H1 (cell line): ENCODE measurements at regions not wholly inside any gene's neighbourhood (a gene's known extent, or its start where the extent isn't known, plus 50 kb on each side); places are given as distances from the start of the nearest gene placed in this dataset.

ENCODE experiments used
- CTCF ChIA-PET: fragments of 300-600 bp; sonication (Branson Sonifier 250); formaldehyde crosslinking; loops from one replicate; lab custom pipeline; 2021; ENCODE audit not compliant: partially characterized antibody; lab: Charles Lee
- POLR2A ChIA-PET: fragments of 300-600 bp; sonication (Branson Sonifier 250); formaldehyde crosslinking; loops from one replicate; lab custom pipeline; 2021; ENCODE audit warnings: inconsistent platforms; ENCODE audit not compliant: partially characterized antibody; lab: Charles Lee
- DNase-seq, 2 experiments: peaks; one replicate each; pipeline versions ENCODE4 v3.0.0 to v3.0.0-alpha.2; 2010 to 2022; ENCODE audit warnings: low spot score in 2 of 2, low read depth in 1 of 2, mixed read lengths in 1 of 2
- FAIRE-seq: peaks from 2 replicates; lab custom pipeline; 2011; peaks lifted over from hg19 to GRCh38; lab: Jason Lieb, UNC
- H2AFZ ChIP-seq: 2 replicates; pipeline ENCODE4 v1.8.1; 2012; ENCODE audit warnings: low read length, inconsistent platforms
- H2AK5ac ChIP-seq: 2 replicates; pipeline ENCODE4 v1.6.1; 2013; ENCODE audit warnings: low read depth, low read length
- H2BK120ac ChIP-seq: replicated peaks from 2 replicates; pipeline ENCODE3; 2013; ENCODE audit warnings: low read depth, low read length, inconsistent platforms
- H2BK12ac ChIP-seq: 2 replicates; pipeline ENCODE4 v1.6.1; 2013; ENCODE audit warnings: low read depth, low read length
- H2BK15ac ChIP-seq: 2 replicates; pipeline ENCODE4 v1.6.1; 2013; ENCODE audit warnings: low read length
- H2BK20ac ChIP-seq: 2 replicates; pipeline ENCODE4 v1.6.1; 2013; ENCODE audit warnings: low read length
- H2BK5ac ChIP-seq: 2 replicates; pipeline ENCODE4 v1.6.1; 2013; ENCODE audit warnings: low read depth, low read length
- H3K14ac ChIP-seq: 2 replicates; pipeline ENCODE4 v1.6.1; 2013; ENCODE audit warnings: inconsistent platforms; ENCODE audit not compliant: insufficient read length
- H3K18ac ChIP-seq: 2 replicates; pipeline ENCODE4 v1.6.1; 2013; ENCODE audit warnings: low read length; ENCODE audit errors: extremely low read depth
- H3K23ac ChIP-seq: 2 replicates; pipeline ENCODE4 v1.6.1; 2013; ENCODE audit warnings: inconsistent platforms; ENCODE audit not compliant: insufficient read length
- H3K23me2 ChIP-seq: 2 replicates; pipeline ENCODE4 v1.6.1; 2013; ENCODE audit warnings: low read depth, low read length
- H3K27ac ChIP-seq: 2 replicates; pipeline ENCODE4 v1.6.1; 2011; ENCODE audit warnings: low read depth, low read length, inconsistent platforms
- H3K27me3 ChIP-seq, 4 experiments: replicated peaks in 1 of 4; 1 replicate in 1 of 4; 2 replicates in 3 of 4; pipeline versions ENCODE4 v1.6.1 to v1.8.1; 2011 to 2013; ENCODE audit warnings: low read length in 3 of 4, mild to moderate bottlenecking in 3 of 4, inconsistent platforms in 2 of 4, mixed read lengths in 2 of 4, moderate library complexity in 1 of 4; ENCODE audit not compliant: control insufficient read depth in 3 of 4, insufficient read depth in 3 of 4; ENCODE audit errors: extremely low read depth in 1 of 4
- H3K36me3 ChIP-seq, 4 experiments: 2 replicates each; pipeline versions ENCODE4 v1.6.1 to v1.8.1; 2011 to 2013; ENCODE audit warnings: mild to moderate bottlenecking in 4 of 4, low read length in 3 of 4, moderate library complexity in 2 of 4, control low read depth in 1 of 4, inconsistent platforms in 1 of 4; ENCODE audit not compliant: insufficient read depth in 4 of 4, control insufficient read depth in 2 of 4
- H3K4ac ChIP-seq: replicated peaks from 2 replicates; pipeline ENCODE3; 2013; ENCODE audit warnings: low read length, low read depth, mixed read lengths, inconsistent platforms; ENCODE audit not compliant: insufficient read length
- H3K4me1 ChIP-seq, 4 experiments: replicated peaks in 1 of 4; 1 replicate in 1 of 4; 2 replicates in 3 of 4; pipeline versions ENCODE4 v1.6.1 to v1.8.1; 2011 to 2013; ENCODE audit warnings: low read length in 3 of 4, inconsistent platforms in 2 of 4, mixed read lengths in 1 of 4; ENCODE audit not compliant: insufficient read depth in 4 of 4, control insufficient read depth in 3 of 4
- H3K4me2 ChIP-seq, 2 experiments: 2 replicates each; pipeline versions ENCODE4 v1.6.1 to v1.8.1; 2011 to 2013; ENCODE audit warnings: low read depth in 2 of 2, low read length in 2 of 2, control low read depth in 1 of 2, inconsistent platforms in 1 of 2, mild to moderate bottlenecking in 1 of 2; ENCODE audit not compliant: insufficient read depth in 1 of 2
- H3K4me3 ChIP-seq, 4 experiments: fragments of 200-600, 300-600 bp in 1 of 4; sonication (generic), shearing (Covaris generic), sonication (Bioruptor Twin) in 1 of 4; 2 replicates each; pipeline versions ENCODE4 v1.5.1 to v1.8.1; 2011 to 2016; ENCODE audit warnings: low read length in 4 of 4, low read depth in 3 of 4, control low read depth in 2 of 4, inconsistent platforms in 2 of 4, mild to moderate bottlenecking in 2 of 4, mixed read lengths in 1 of 4, moderate library complexity in 1 of 4; ENCODE audit not compliant: insufficient read depth in 2 of 4; ENCODE audit errors: extremely low read depth in 1 of 4
- H3K56ac ChIP-seq: replicated peaks from 2 replicates; pipeline ENCODE3; 2013; ENCODE audit warnings: low read depth, mild to moderate bottlenecking, mixed read lengths, low read length, inconsistent platforms; ENCODE audit not compliant: insufficient read length
- H3K79me1 ChIP-seq: 2 replicates; pipeline ENCODE4 v1.6.1; 2013; ENCODE audit warnings: low read depth, low read length, control low read depth
- H3K79me2 ChIP-seq, 2 experiments: 2 replicates each; pipeline versions ENCODE4 v1.6.1 to v1.8.1; 2012 to 2013; ENCODE audit warnings: low read length in 2 of 2, mild to moderate bottlenecking in 2 of 2, inconsistent platforms in 1 of 2; ENCODE audit not compliant: insufficient read depth in 2 of 2, control insufficient read depth in 1 of 2
- H3K9ac ChIP-seq, 4 experiments: replicated peaks in 1 of 4; 1 replicate in 1 of 4; 2 replicates in 3 of 4; pipeline versions ENCODE4 v1.6.1 to v1.8.1; 2011 to 2013; ENCODE audit warnings: low read depth in 3 of 4, low read length in 3 of 4, control low read depth in 2 of 4, mild to moderate bottlenecking in 2 of 4, moderate library complexity in 2 of 4, inconsistent platforms in 1 of 4; ENCODE audit errors: extremely low read depth in 1 of 4
- H3K9me3 ChIP-seq, 2 experiments: 2 replicates each; pipeline versions ENCODE4 v1.6.1 to v1.8.1; 2012 to 2013; ENCODE audit warnings: mild to moderate bottlenecking in 2 of 2, moderate library complexity in 2 of 2, control low read depth in 1 of 2, inconsistent platforms in 1 of 2, low read depth in 1 of 2, low read length in 1 of 2, mixed read lengths in 1 of 2; ENCODE audit not compliant: insufficient read depth in 2 of 2
- H4K20me1 ChIP-seq, 2 experiments: replicated peaks in 1 of 2; 2 replicates each; pipeline versions ENCODE3 to v1.8.1; 2011 to 2013; ENCODE audit warnings: inconsistent platforms in 2 of 2, low read length in 2 of 2, mild to moderate bottlenecking in 1 of 2; ENCODE audit not compliant: insufficient read depth in 2 of 2, control insufficient read depth in 1 of 2
- H4K5ac ChIP-seq: 2 replicates; pipeline ENCODE4 v1.6.1; 2013; ENCODE audit warnings: low read length, low read depth, mixed read lengths, inconsistent platforms; ENCODE audit not compliant: insufficient read length
- H4K8ac ChIP-seq: 2 replicates; pipeline ENCODE4 v1.8.0; 2013; ENCODE audit warnings: mild to moderate bottlenecking, moderate library complexity, low read length, inconsistent platforms; ENCODE audit not compliant: insufficient read depth; ENCODE audit errors: extremely low read depth
- H4K91ac ChIP-seq: replicated peaks from 2 replicates; pipeline ENCODE3; 2013; ENCODE audit warnings: low read length, mixed read lengths, inconsistent platforms; ENCODE audit not compliant: insufficient read length
- POU5F1 ChIP-seq: IDR thresholded peaks from 2 replicates; pipeline ENCODE4 v1.6.1; 2011; ENCODE audit warnings: low read depth, mild to moderate bottlenecking, low read length, moderate library complexity
- SAP30 ChIP-seq: fragments of 300-600 bp; sonication (generic); IDR thresholded peaks from 2 replicates; pipeline ENCODE4 v1.7.1; 2012; ENCODE audit warnings: low read length, moderate library complexity, mild to moderate bottlenecking, inconsistent platforms; ENCODE audit not compliant: insufficient read depth, insufficient replicate concordance
- WGBS, 2 experiments: shearing (Covaris generic) in 1 of 2; methylation state at CpG; one replicate each; pipeline versions ENCODE4 v1.1.6 to v1.1.7; 2013 to 2015; ENCODE audit warnings: low lambda C conversion rate in 2 of 2, mixed read lengths in 2 of 2, inconsistent platforms in 1 of 2, low coverage in 1 of 2, missing lambda C conversion rate in 1 of 2; ENCODE audit not compliant: insufficient replicate concordance in 2 of 2, insufficient coverage in 1 of 2, insufficient read length in 1 of 2; ENCODE audit errors: extremely low coverage in 1 of 2, missing lambda C conversion rate in 1 of 2; 5-methylcytosine and 5-hydroxymethylcytosine counted together

GRCh38 chr5:57360871-57361270, 121.7 kb downstream of the ACTBL2 start:
- TF ChIP-seq POU5F1 (no peak), SAP30 (no peak)
- Histone ChIP-seq H2BK12ac (no peak overlapping the region), H4K5ac (no peak overlapping the region)

More at GRCh38 chr5:57360871-57361270, 121.7 kb downstream of the ACTBL2 start:
- WGBS, 2 experiments: 67% methylated on average over 1 of the region's 1 CpG; no CpG with 5 or more reads in 1 of the 2 experiments
- Histone ChIP-seq H3K9ac (no peak overlapping the region), H4K8ac (no peak overlapping the region), H3K23ac (no peak overlapping the region), H3K56ac (no peak overlapping the region), H3K4me1 (no peaks in the 10 kb centered on the region), H3K9me3 (no peaks in the 10 kb centered on the region), H3K18ac (no peak overlapping the region), H4K20me1 (no peaks in the 10 kb centered on the region), H3K23me2 (no peaks in the 10 kb centered on the region), H3K4me3 (no peak overlapping the region), H2BK5ac (no peak overlapping the region), H3K79me1 (no peaks in the 10 kb centered on the region), H4K91ac (no peak overlapping the region), H3K27ac (no peak overlapping the region), H3K4ac (no peak overlapping the region), H2BK15ac (no peak overlapping the region), H3K14ac (no peak overlapping the region), H2AK5ac (no peak overlapping the region), H3K27me3 (peaks cover 0 to 1% (median 0%) of the 10 kb centered on the region in 4 experiments; a peak in 1 of 7 replicates), H3K4me2 (no peak overlapping the region), H2BK20ac (no peak overlapping the region), H3K79me2 (no peaks in the 10 kb centered on the region), H2AFZ (no peak overlapping the region), H3K36me3 (no peaks in the 10 kb centered on the region), H2BK120ac (no peak overlapping the region)
- CTCF ChIA-PET: interaction anchor here (2.8 kb wide), 1 partner anchor 19 kb away, joined by 8 read pairs; no protein-coding TSS in a partner anchor
- POLR2A ChIA-PET: no interaction called here
- DNase-seq: no peak
- no peak for FAIRE-seq
